GM18909 (cell line): ENCODE measurements at regions not wholly inside any gene's neighbourhood (a gene's known extent, or its start where the extent isn't known, plus 50 kb on each side); places are given as distances from the start of the nearest gene placed in this dataset.

Source experiments
- ATAC-seq: cut with Tn5 transposase; IDR thresholded peaks from one replicate; pipeline ENCODE4 v1.9.1; 2021; ENCODE audit warnings: mild to moderate bottlenecking; ENCODE audit not compliant: unreplicated experiment, poor library complexity

- no peak for ATAC-seq
Observed at GRCh38 chr1:198472997-198473396, 67.5 kb downstream of the ATP6V1G3 start.

- no peak for ATAC-seq
Observed at GRCh38 chr1:198472119-198472518, 68.4 kb downstream of the ATP6V1G3 start.

DNA sequence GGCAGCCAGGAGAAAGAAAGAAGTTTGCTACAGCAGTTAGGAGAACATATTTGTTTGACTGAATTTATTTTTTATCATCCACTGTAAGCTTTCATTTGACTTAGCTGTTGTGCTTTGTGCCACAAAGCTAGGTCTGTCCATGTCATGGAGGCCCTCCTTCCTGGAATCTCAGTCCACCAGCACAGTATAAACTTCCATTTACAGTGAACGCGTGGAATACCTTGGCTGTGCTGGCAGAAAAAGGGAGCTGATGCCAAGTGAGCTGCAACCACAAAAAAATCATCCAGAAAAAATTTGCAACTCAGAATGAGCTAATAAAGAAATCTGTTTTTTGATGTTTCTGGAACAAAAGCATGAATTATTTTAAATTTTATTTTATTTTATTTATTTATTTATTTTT, 72.6 kb downstream of the ATP6V1G3 start:
- ATAC-seq = no peak

DNA sequence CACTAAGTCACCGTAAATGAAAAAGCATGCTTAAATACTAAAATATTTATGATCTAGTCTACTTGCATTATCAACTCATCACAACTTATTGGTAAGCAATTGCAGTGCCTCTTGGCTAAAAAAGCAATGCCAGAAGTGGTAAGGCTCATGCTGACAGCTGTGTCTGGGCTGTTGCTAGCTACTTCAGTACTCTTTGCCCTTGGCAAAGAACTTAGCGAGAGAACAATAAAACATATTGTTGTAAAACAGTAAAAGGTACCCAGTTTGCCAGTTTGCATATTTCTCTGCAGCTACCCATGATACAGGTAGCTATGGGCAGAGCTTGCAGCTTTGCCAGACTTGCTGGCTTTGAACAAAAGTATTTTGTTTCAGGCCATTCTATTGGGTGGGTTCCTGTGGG, 73.1 kb downstream of the ATP6V1G3 start:
- no peak for ATAC-seq

GRCh38 chr1:198465201-198466144, 75.0 kb downstream of the ATP6V1G3 start:
- ATAC-seq = peak; percentile 74

- no peak for ATAC-seq
Observed at GRCh38 chr1:198463709-198464108, 76.8 kb downstream of the ATP6V1G3 start.

GRCh38 chr1:198462365-198463019, 78.0 kb downstream of the ATP6V1G3 start:
- ATAC-seq = no peak

GRCh38 chr1:198455966-198456365, 84.5 kb downstream of the ATP6V1G3 start:
- no peak for ATAC-seq

DNA sequence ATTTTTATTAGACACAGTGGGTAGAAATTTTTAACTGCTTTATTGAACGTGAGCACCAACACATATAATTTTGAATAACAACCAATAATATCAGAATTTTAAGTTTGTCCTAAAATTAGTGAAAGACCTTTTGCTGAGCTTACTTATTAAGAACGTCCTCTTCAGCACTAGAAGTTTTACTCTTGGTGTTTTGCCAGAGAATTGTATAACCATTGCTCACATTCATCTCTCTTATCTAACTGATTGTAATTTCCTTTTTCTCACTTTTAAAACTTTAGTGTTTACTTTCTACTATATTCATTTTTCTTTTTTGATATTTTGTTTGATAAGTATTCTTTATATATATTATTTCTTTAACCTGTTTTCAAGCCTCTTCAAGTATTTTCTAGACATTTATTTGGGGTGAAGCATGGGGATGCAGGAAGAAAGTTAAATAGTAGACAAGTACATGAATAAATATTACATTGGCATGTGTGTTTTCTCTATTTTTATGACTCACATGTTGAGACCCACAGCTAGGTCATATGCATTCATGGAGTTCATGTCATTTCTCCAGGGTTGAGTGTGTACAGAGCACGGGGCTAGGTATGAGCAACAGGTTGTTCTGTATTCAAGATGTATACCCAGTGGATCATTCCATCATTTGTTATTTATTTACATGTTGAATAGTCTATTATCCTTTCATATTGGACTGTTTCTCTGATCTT, 90.6 kb downstream of the ATP6V1G3 start:
- no peak for ATAC-seq

DNA sequence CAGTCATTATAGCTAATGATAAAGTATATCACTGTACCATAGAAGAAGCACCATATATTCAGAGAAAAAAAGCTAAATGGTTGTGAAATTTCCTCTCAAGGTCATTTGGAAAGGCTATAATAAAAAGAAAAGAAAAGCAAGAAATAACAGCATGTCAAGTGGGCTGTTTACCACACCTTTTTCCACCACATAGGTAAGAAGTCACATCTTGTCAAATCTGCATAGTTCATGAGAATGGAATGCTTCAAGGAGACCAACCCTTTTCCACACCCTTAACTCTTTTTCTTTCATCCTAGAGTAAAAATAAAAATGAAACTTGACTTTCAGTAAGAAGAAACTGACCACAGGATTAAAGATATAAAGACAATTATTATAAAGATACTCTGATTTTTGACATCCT, 91.2 kb downstream of the ATP6V1G3 start:
- ATAC-seq = no peak

GRCh38 chr1:198447468-198447867, 93.0 kb downstream of the ATP6V1G3 start:
- ATAC-seq = no peak

DNA sequence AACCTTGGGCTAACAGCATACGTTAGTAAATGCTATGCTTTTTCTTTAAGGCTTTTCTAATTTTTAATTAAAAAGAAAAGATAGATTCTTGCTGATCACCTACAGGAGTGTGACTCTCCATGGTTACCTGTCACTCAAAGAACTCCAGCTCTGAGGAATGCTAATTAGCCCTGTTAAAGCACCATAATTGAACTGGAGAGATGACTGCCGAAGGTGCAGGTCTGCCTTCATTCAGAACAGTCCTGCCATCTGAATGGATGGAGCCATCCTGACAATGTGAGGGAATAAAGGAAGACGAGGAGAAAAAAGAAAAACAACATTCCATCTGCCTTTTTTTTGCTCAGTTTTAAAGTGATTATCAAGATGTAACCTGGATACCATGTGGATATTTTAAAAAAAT, 94.6 kb downstream of the ATP6V1G3 start:
- no peak for ATAC-seq

DNA sequence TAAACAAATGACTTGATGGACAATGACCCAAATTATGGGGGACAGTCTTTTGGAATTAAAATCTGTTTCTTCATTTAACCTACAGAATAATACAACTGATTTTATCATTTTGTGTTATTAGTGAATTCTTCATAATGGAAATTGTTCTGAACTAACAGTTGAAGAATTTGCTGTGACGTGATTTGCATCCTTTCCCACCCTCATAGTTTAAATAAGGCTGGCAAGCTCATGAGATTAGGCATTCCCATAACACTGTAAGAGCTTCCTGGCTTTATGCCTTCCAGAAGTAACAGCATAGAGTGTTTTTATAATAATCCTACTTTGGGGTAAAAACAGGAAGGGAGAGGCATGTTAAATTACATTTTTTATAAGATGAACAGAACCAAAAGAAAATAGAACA, 95.7 kb downstream of the ATP6V1G3 start:
- ATAC-seq = no peak

DNA sequence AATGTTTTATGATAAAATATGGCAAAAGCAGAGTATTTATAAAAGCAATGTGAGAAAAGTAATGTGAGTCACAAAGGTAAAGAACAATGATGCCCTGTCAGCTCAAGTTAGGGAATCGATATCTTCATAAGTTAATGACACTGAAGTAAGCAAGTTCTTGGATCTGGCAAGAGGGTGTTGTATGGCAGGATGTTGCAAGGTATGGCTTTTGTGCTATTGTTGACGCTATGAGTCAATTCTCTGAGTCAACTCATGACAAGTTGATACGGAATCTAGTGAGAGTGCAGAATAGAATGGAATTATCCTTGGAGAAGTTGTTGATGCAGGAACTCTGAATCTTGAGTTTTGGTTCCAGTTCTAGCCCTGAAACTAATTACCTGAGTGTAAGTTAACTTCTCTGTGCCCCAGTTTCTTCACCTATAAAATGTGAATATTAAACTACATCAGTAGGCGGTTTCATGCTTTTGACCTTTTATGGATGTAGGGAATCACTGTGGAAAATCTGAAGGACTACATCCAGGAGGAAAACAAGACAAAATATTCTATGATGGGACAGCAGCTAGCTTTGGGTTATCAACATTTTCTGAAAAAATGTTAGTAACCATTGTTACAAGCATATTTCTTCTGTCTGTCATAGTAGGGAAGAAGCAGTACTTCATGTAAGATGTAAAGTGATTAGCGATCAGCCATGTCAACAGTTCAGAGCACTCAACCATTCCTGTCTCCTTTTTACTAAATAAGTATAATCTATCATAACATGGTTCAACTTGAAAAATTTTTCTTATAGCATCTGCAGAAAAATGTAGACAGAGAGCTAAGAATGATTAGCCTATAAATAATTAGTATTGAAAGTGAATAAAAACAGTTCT, 96.9 kb downstream of the ATP6V1G3 start:
- ATAC-seq = no peak

GRCh38 chr1:198440842-198441241, 99.6 kb downstream of the ATP6V1G3 start:
- no peak for ATAC-seq

DNA sequence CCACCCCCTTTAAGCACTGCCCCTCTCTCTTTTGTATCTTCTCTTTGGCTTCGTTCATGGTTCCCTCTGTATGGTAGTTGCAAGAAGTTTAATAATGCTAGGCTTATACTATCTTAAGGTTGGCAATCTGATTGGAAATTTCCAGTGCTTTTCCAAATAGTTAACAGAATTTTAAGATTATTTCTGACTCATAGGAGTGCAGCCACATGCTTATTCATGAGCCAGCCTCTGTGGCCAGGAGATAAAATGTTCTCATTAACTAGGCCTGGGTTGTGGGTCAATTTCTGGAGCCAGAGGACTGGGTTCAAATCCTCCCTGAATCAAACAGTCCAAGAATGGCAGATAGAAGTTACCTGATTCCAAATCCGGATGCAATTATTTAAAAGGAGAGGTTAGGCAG, 103.1 kb downstream of the ATP6V1G3 start:
- ATAC-seq = no peak

GRCh38 chr1:198436276-198436675, 104.2 kb downstream of the ATP6V1G3 start:
- no peak for ATAC-seq

GRCh38 chr1:198435056-198435455, 105.4 kb downstream of the ATP6V1G3 start:
- ATAC-seq = no peak

DNA sequence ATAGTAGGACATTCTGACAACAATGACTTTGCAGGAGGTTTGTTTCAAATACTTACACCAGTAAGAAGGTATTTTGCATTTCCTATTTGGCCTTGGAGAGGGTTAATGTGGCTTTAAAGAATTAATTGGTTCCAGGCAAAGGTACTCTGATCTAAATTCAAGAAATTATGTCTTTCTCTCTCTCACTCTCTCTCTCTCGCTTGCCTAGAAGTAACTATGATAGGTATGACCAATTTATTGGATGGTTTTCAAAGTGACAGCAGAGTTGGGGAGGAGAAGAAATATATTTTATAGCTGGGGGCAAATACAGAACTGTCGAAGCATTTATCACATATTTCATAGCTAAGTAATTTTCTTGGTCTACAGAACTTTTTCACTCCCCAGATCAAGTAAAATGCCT, 116.0 kb downstream of the ATP6V1G3 start:
- no peak for ATAC-seq

DNA sequence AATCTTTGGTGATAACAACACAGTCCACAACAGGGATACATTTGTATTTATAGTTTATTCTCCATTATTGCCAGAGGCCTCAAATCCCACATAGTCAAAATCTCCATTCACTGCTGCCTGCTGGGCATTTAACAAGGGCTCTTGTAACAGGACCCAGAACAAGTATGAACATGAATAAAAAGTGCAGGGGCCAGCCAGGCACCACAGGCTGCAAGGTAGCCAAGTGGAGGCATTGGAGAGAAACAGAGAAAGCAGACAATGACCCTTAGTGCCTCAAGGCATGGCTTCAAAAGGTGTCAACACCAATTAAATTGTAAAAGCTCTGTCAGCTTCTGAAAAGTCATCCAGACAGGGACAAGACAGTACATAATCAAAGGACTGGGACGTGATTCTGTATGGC, 116.8 kb downstream of the ATP6V1G3 start:
- no peak for ATAC-seq
